Peyer's patch (tissue), 4 donors: ENCODE measurements at regions not wholly inside any gene's neighbourhood (a gene's known extent, or its start where the extent isn't known, plus 50 kb on each side); places are given as distances from the start of the nearest gene placed in this dataset.

ENCODE experiments used
- DNase-seq, 3 donors: peaks; one replicate each; pipeline ENCODE4 v3.0.0-alpha.2; 2017 to 2019
- H3K27ac ChIP-seq, 4 donors: fragments of 200-600 bp; sonication (generic); one replicate each; pipeline ENCODE4 v1.5.1; 2016 to 2019
- H3K27me3 ChIP-seq, 2 donors: fragments of 200-600 bp; sonication (generic); one replicate each; pipeline ENCODE4 v1.5.1; 2019
- H3K36me3 ChIP-seq, 3 donors: fragments of 200-600 bp; sonication (generic); one replicate each; pipeline ENCODE4 v1.5.1; 2016 to 2019
- H3K4me1 ChIP-seq, 4 donors: fragments of 200-600 bp; sonication (generic); one replicate each; pipeline ENCODE4 v1.5.1; 2016 to 2019
- H3K4me3 ChIP-seq, 4 donors: fragments of 200-600 bp; sonication (generic); 1 replicate in 3 of 4; 2 replicates in 1 of 4; pipeline ENCODE4 v1.5.1; 2016 to 2019; ENCODE audit warnings: mild to moderate bottlenecking in 1 of 4
- H3K9me3 ChIP-seq, 4 donors: fragments of 200-600 bp; sonication (generic); one replicate each; pipeline ENCODE4 v1.5.1; 2016 to 2019; ENCODE audit warnings: mild to moderate bottlenecking in 1 of 4
- CTCF ChIP-seq, 6 experiments: fragments of 450-650 bp in 4 of 6; fragments of 200-600 bp in 2 of 6; sonication (generic) in 1 of 6; IDR thresholded peaks; one replicate each; pipeline ENCODE4 v1.5.1; 2017 to 2019; ENCODE audit warnings: antibody characterized with exemption in 6 of 6, mild to moderate bottlenecking in 3 of 6, moderate library complexity in 1 of 6
- POLR2A ChIP-seq, 2 donors: fragments of 450-650 bp; IDR thresholded peaks; one replicate each; pipeline ENCODE4 v1.5.1; 2017; ENCODE audit warnings: antibody characterized with exemption in 2 of 2, mild to moderate bottlenecking in 2 of 2, moderate library complexity in 2 of 2

GRCh38 chr5:145574889-145575573 is 260.1 kb downstream of the PRELID2 start:
- H3K36me3 ChIP-seq, result no peaks in the 10 kb centered on the region
- H3K27me3 ChIP-seq, result no peaks in the 10 kb centered on the region
- no peak overlapping the region for H3K27ac ChIP-seq
- TF ChIP-seq POLR2A (IDR thresholded peaks at IDR 0.05) (no peak), CTCF (IDR thresholded peaks at IDR 0.05) (no peak)
- no peak overlapping the region for H3K4me3 ChIP-seq
- no peak for DNase-seq
- peaks cover 0 to 4% (median 0%) of the 10 kb centered on the region in 4 donors for H3K4me1 ChIP-seq
- H3K9me3 ChIP-seq, result peaks cover 0 to 4% (median 0%) of the 10 kb centered on the region in 4 donors

GRCh38 chr5:145568581-145568980 is 266.6 kb downstream of the PRELID2 start:
- H3K27ac ChIP-seq, result no peak overlapping the region
- H3K27me3 ChIP-seq, result no peaks in the 10 kb centered on the region
- DNase-seq, result no peak
- no peak overlapping the region for H3K4me3 ChIP-seq
- no peaks in the 10 kb centered on the region for H3K9me3 ChIP-seq
- no peak for TF ChIP-seq POLR2A (IDR thresholded peaks at IDR 0.05)
- no peaks in the 10 kb centered on the region for H3K36me3 ChIP-seq
- H3K4me1 ChIP-seq, result no peaks in the 10 kb centered on the region

GRCh38 chr5:145562931-145563330 is 272.2 kb downstream of the PRELID2 start:
- H3K4me3 ChIP-seq, result no peak overlapping the region
- no peak for DNase-seq
- H3K27ac ChIP-seq, result no peak overlapping the region
- no peaks in the 10 kb centered on the region for H3K27me3 ChIP-seq
- no peaks in the 10 kb centered on the region for H3K36me3 ChIP-seq
- H3K4me1 ChIP-seq, result no peaks in the 10 kb centered on the region
- TF ChIP-seq CTCF (IDR thresholded peaks at IDR 0.05) (no peak), POLR2A (IDR thresholded peaks at IDR 0.05) (no peak)
- H3K9me3 ChIP-seq, result no peaks in the 10 kb centered on the region

- no peak for DNase-seq
- no peaks in the 10 kb centered on the region for H3K27me3 ChIP-seq
- no peaks in the 10 kb centered on the region for H3K36me3 ChIP-seq
- H3K4me3 ChIP-seq, result no peak overlapping the region
- H3K4me1 ChIP-seq, result no peaks in the 10 kb centered on the region
- no peaks in the 10 kb centered on the region for H3K9me3 ChIP-seq
- no peak overlapping the region for H3K27ac ChIP-seq
- TF ChIP-seq CTCF (IDR thresholded peaks at IDR 0.05), result no peak
- no peak for TF ChIP-seq POLR2A (IDR thresholded peaks at IDR 0.05)
Measured at GRCh38 chr5:145558288-145558687, 276.9 kb downstream of the PRELID2 start.

- DNase-seq, result no peak
- no peaks in the 10 kb centered on the region for H3K9me3 ChIP-seq
- H3K27ac ChIP-seq, result no peak overlapping the region
- H3K4me3 ChIP-seq, result no peak overlapping the region
- no peaks in the 10 kb centered on the region for H3K36me3 ChIP-seq
- TF ChIP-seq CTCF (IDR thresholded peaks at IDR 0.05), result no peak
- no peak for TF ChIP-seq POLR2A (IDR thresholded peaks at IDR 0.05)
- H3K4me1 ChIP-seq, result no peaks in the 10 kb centered on the region
- no peaks in the 10 kb centered on the region for H3K27me3 ChIP-seq
Measured at GRCh38 chr5:145557345-145557744, 277.8 kb downstream of the PRELID2 start.

- DNase-seq, result no peak
- H3K9me3 ChIP-seq, result no peaks in the 10 kb centered on the region
- H3K36me3 ChIP-seq, result no peaks in the 10 kb centered on the region
- H3K27ac ChIP-seq, result no peak overlapping the region
- H3K4me3 ChIP-seq, result no peak overlapping the region
- no peaks in the 10 kb centered on the region for H3K27me3 ChIP-seq
- H3K4me1 ChIP-seq, result no peaks in the 10 kb centered on the region
- TF ChIP-seq CTCF (IDR thresholded peaks at IDR 0.05), result no peak
- no peak for TF ChIP-seq POLR2A (IDR thresholded peaks at IDR 0.05)
Measured at GRCh38 chr5:145554399-145554798, 280.7 kb downstream of the PRELID2 start.
